Nephron (organoid): ENCODE measurements at regions not wholly inside any gene's neighbourhood (a gene's known extent, or its start where the extent isn't known, plus 50 kb on each side); places are given as distances from the start of the nearest gene placed in this dataset.
A peak's percentile ranks its signal among the peaks of the same experiment; 100 is the strongest.

ENCODE experiments used
- H3K27ac Mint-ChIP-seq, 3 experiments: 2 replicates each; pipeline ENCODE4 v1.8.0; 2020; ENCODE audit warnings: mixed read lengths in 3 of 3, mild to moderate bottlenecking in 2 of 3, moderate library complexity in 1 of 3
- H3K27me3 Mint-ChIP-seq: 2 replicates; pipeline ENCODE4 v1.8.0; 2021; ENCODE audit warnings: low read depth, mild to moderate bottlenecking, moderate library complexity, mixed read lengths
- H3K36me3 Mint-ChIP-seq: 2 replicates; pipeline ENCODE4 v1.8.0; 2020; ENCODE audit warnings: low read depth, mixed read lengths
- H3K4me1 Mint-ChIP-seq: 2 replicates; pipeline ENCODE4 v1.8.0; 2020; ENCODE audit warnings: mixed read lengths
- H3K4me3 Mint-ChIP-seq, 3 experiments: 2 replicates each; pipeline ENCODE4 v1.8.0; 2020; ENCODE audit warnings: mild to moderate bottlenecking in 3 of 3, mixed read lengths in 3 of 3, moderate library complexity in 2 of 3
- H3K9me3 Mint-ChIP-seq: 2 replicates; pipeline ENCODE4 v1.8.0; 2020; ENCODE audit warnings: mixed read lengths
- CTCF ChIP-seq, 3 experiments: fragments of 200-600 bp; sonication (generic); IDR thresholded peaks; one replicate each; pipeline ENCODE4 v1.5.0; 2021; ENCODE audit warnings: antibody characterized with exemption in 3 of 3; ENCODE audit not compliant: unreplicated experiment in 3 of 3

- Mint-ChIP-seq H3K9me3 (peaks cover 7% of the 10 kb centered on the region), H3K36me3 (no peaks in the 10 kb centered on the region), H3K27ac (no peak overlapping the region), H3K4me3 (no peak overlapping the region), H3K4me1 (peaks cover 6% of the 10 kb centered on the region), H3K27me3 (peaks cover 5% of the 10 kb centered on the region)
- no peak for TF ChIP-seq CTCF (IDR thresholded peaks at IDR 0.05; ENCODE audit: unreplicated experiment in 3 of 3)
Observed at GRCh38 chr2:67066782-67067181, 330.4 kb upstream of the ETAA1 start.

GRCh38 chr2:67067656-67068055, 329.5 kb upstream of the ETAA1 start:
- H3K27ac Mint-ChIP-seq = peak overlapping the region in 1 of 3 experiments; percentile 22
- TF ChIP-seq CTCF (IDR thresholded peaks at IDR 0.05; ENCODE audit: unreplicated experiment in 3 of 3) = no peak
- peaks cover 6% of the 10 kb centered on the region for H3K4me1 Mint-ChIP-seq
- no peak overlapping the region for H3K4me3 Mint-ChIP-seq
- H3K9me3 Mint-ChIP-seq = peaks cover 7% of the 10 kb centered on the region
- H3K27me3 Mint-ChIP-seq = peaks cover 5% of the 10 kb centered on the region
- no peaks in the 10 kb centered on the region for H3K36me3 Mint-ChIP-seq

GRCh38 chr2:67070826-67071225, 326.3 kb upstream of the ETAA1 start:
- Mint-ChIP-seq H3K27ac (no peak overlapping the region), H3K36me3 (no peaks in the 10 kb centered on the region), H3K27me3 (peaks cover 5% of the 10 kb centered on the region)

GRCh38 chr2:67075056-67075455, 322.1 kb upstream of the ETAA1 start:
- TF ChIP-seq CTCF (IDR thresholded peaks at IDR 0.05; ENCODE audit: unreplicated experiment in 3 of 3) = no peak
- H3K4me3 Mint-ChIP-seq = no peak overlapping the region
- H3K27me3 Mint-ChIP-seq = no peaks in the 10 kb centered on the region
- H3K27ac Mint-ChIP-seq = peak overlapping the region; percentile 84 to 91 (median 87)
- H3K4me1 Mint-ChIP-seq = peaks cover 16% of the 10 kb centered on the region
- H3K9me3 Mint-ChIP-seq = peaks cover 5% of the 10 kb centered on the region
- H3K36me3 Mint-ChIP-seq = no peaks in the 10 kb centered on the region

More at GRCh38 chr2:67070826-67071225, 326.3 kb upstream of the ETAA1 start:
- peaks cover 7% of the 10 kb centered on the region for H3K9me3 Mint-ChIP-seq
- no peak overlapping the region for H3K4me3 Mint-ChIP-seq
- peaks cover 16% of the 10 kb centered on the region for H3K4me1 Mint-ChIP-seq
- TF ChIP-seq CTCF (IDR thresholded peaks at IDR 0.05; ENCODE audit: unreplicated experiment in 3 of 3) = no peak

- Mint-ChIP-seq H3K4me1 (peaks cover 16% of the 10 kb centered on the region), H3K4me3 (no peak overlapping the region), H3K36me3 (peaks cover 2% of the 10 kb centered on the region), H3K27me3 (no peaks in the 10 kb centered on the region), H3K27ac (peak overlapping the region; percentile 84 to 91 (median 87)), H3K9me3 (peaks cover 7% of the 10 kb centered on the region)
- no peak for TF ChIP-seq CTCF (IDR thresholded peaks at IDR 0.05; ENCODE audit: unreplicated experiment in 3 of 3)
Observed at GRCh38 chr2:67075530-67076238, 321.4 kb upstream of the ETAA1 start.

GRCh38 chr2:67076239-67076624, 320.9 kb upstream of the ETAA1 start:
- peaks cover 16% of the 10 kb centered on the region for H3K4me1 Mint-ChIP-seq
- peak overlapping the region; percentile 84 to 91 (median 87) for H3K27ac Mint-ChIP-seq
- TF ChIP-seq CTCF (IDR thresholded peaks at IDR 0.05; ENCODE audit: unreplicated experiment in 3 of 3) = no peak
- peaks cover 11% of the 10 kb centered on the region for H3K9me3 Mint-ChIP-seq
- no peak overlapping the region for H3K4me3 Mint-ChIP-seq
- H3K27me3 Mint-ChIP-seq = no peaks in the 10 kb centered on the region
- H3K36me3 Mint-ChIP-seq = peaks cover 6% of the 10 kb centered on the region
